H9 (cell line): ENCODE measurements at regions not wholly inside any gene's neighbourhood (a gene's known extent, or its start where the extent isn't known, plus 50 kb on each side); places are given as distances from the start of the nearest gene placed in this dataset.

Experiments used
- DNase-seq: peaks from one replicate; pipeline ENCODE4 v3.0.0-alpha.2; 2017
- H2AFZ ChIP-seq: one replicate; pipeline ENCODE4 v1.6.1; 2013; ENCODE audit warnings: mild to moderate bottlenecking, low read length, control low read depth, moderate library complexity
- H2AK5ac ChIP-seq: 2 replicates; pipeline ENCODE4 v1.6.1; 2013; ENCODE audit warnings: low read length, control low read depth, mixed read lengths; ENCODE audit not compliant: insufficient read length
- H2BK120ac ChIP-seq: one replicate; pipeline ENCODE4 v1.6.1; 2013; ENCODE audit warnings: low read depth, mild to moderate bottlenecking, low read length, control low read depth, inconsistent platforms; ENCODE audit not compliant: poor library complexity, severe bottlenecking
- H2BK12ac ChIP-seq: 2 replicates; pipeline ENCODE4 v1.6.1; 2013; ENCODE audit warnings: low read length, control low read depth, mixed read lengths, low read depth; ENCODE audit not compliant: insufficient read length
- H2BK15ac ChIP-seq: 2 replicates; pipeline ENCODE4 v1.6.1; 2013; ENCODE audit warnings: low read depth, low read length, control low read depth
- H2BK20ac ChIP-seq: one replicate; pipeline ENCODE4 v1.6.1; 2013; ENCODE audit warnings: low read depth, mild to moderate bottlenecking, low read length, control low read depth, inconsistent platforms; ENCODE audit not compliant: poor library complexity, severe bottlenecking
- H2BK5ac ChIP-seq: 2 replicates; pipeline ENCODE4 v1.6.1; 2013; ENCODE audit warnings: low read length, control low read depth, mixed read lengths; ENCODE audit not compliant: insufficient read length
- H3K14ac ChIP-seq: 2 replicates; pipeline ENCODE4 v1.6.1; 2013; ENCODE audit warnings: low read length, control low read depth; ENCODE audit not compliant: insufficient read depth
- H3K18ac ChIP-seq: 2 replicates; pipeline ENCODE4 v1.6.1; 2013; ENCODE audit warnings: low read depth, mild to moderate bottlenecking, mixed read lengths, low read length, control low read depth; ENCODE audit not compliant: insufficient read length
- H3K23ac ChIP-seq: 2 replicates; pipeline ENCODE4 v1.6.1; 2013; ENCODE audit warnings: low read length, control low read depth, mixed read lengths, low read depth; ENCODE audit not compliant: insufficient read length
- H3K23me2 ChIP-seq: 2 replicates; pipeline ENCODE4 v1.6.1; 2013; ENCODE audit warnings: low read depth, mild to moderate bottlenecking, mixed read lengths, low read length, control low read depth; ENCODE audit not compliant: insufficient read length, poor library complexity, severe bottlenecking
- H3K27ac ChIP-seq: 2 replicates; pipeline ENCODE4 v1.5.1; 2013; ENCODE audit warnings: low read length, control low read depth, mixed read lengths, low read depth; ENCODE audit not compliant: insufficient read length
- H3K27me3 ChIP-seq: 2 replicates; pipeline ENCODE4 v1.6.1; 2013; ENCODE audit warnings: low read length, control low read depth, inconsistent platforms; ENCODE audit not compliant: insufficient read depth
- H3K4ac ChIP-seq: 2 replicates; pipeline ENCODE4 v1.6.1; 2013; ENCODE audit warnings: low read depth, mild to moderate bottlenecking, control low read depth, inconsistent platforms, low read length, moderate library complexity
- H3K4me1 ChIP-seq: 2 replicates; pipeline ENCODE4 v1.6.1; 2013; ENCODE audit warnings: low read length, control low read depth, inconsistent platforms; ENCODE audit not compliant: insufficient read depth
- H3K4me2 ChIP-seq: 2 replicates; pipeline ENCODE4 v1.6.1; 2013; ENCODE audit warnings: low read length, control low read depth, mixed read lengths; ENCODE audit not compliant: insufficient read length, insufficient read depth
- H3K56ac ChIP-seq: 2 replicates; pipeline ENCODE4 v1.6.1; 2013; ENCODE audit warnings: low read depth, mild to moderate bottlenecking, mixed read lengths, low read length, control low read depth; ENCODE audit not compliant: insufficient read length
- H3K79me1 ChIP-seq: 2 replicates; pipeline ENCODE4 v1.6.1; 2013; ENCODE audit warnings: low read depth, mild to moderate bottlenecking, moderate library complexity, low read length, control low read depth, inconsistent platforms; ENCODE audit not compliant: insufficient read depth, poor library complexity, severe bottlenecking
- H3K79me2 ChIP-seq: 2 replicates; pipeline ENCODE4 v1.6.1; 2013; ENCODE audit warnings: low read length, control low read depth, inconsistent platforms; ENCODE audit not compliant: insufficient read depth
- H3K9ac ChIP-seq: 2 replicates; pipeline ENCODE4 v1.6.1; 2013; ENCODE audit warnings: low read length, control low read depth, mixed read lengths; ENCODE audit not compliant: insufficient read length; ENCODE audit errors: extremely low read depth
- H3K9me3 ChIP-seq: one replicate; pipeline ENCODE4 v1.6.1; 2013; ENCODE audit warnings: low read depth, low read length, inconsistent platforms; ENCODE audit not compliant: control insufficient read depth
- H3T11ph ChIP-seq: one replicate; pipeline ENCODE4 v1.6.1; 2013; ENCODE audit warnings: mild to moderate bottlenecking, low read length, control low read depth, inconsistent platforms
- H4K20me1 ChIP-seq: one replicate; pipeline ENCODE4 v1.6.1; 2013; ENCODE audit not compliant: control insufficient read depth, insufficient read length, insufficient read depth
- H4K5ac ChIP-seq: 2 replicates; pipeline ENCODE4 v1.6.1; 2013; ENCODE audit warnings: low read depth, mild to moderate bottlenecking, mixed read lengths, low read length, control low read depth; ENCODE audit not compliant: insufficient read length
- H4K8ac ChIP-seq: replicated peaks from 2 replicates; pipeline ENCODE4 v1.6.1; 2013; ENCODE audit warnings: low read length, control low read depth, mixed read lengths, low read depth; ENCODE audit not compliant: insufficient read length
- H4K91ac ChIP-seq: 2 replicates; pipeline ENCODE4 v1.6.1; 2013; ENCODE audit warnings: low read depth, mild to moderate bottlenecking, moderate library complexity, mixed read lengths, low read length, control low read depth; ENCODE audit not compliant: insufficient read length
- H3K27ac Mint-ChIP-seq, 3 experiments: 2 replicates in 2 of 3; 3 replicates in 1 of 3; pipeline ENCODE4 v1.8.0; 2020 to 2021; ENCODE audit warnings: mixed read lengths in 3 of 3, mild to moderate bottlenecking in 1 of 3, moderate library complexity in 1 of 3
- H3K27me3 Mint-ChIP-seq: 2 replicates; pipeline ENCODE4 v1.8.0; 2021; ENCODE audit warnings: low read depth, mild to moderate bottlenecking, moderate library complexity, mixed read lengths
- H3K36me3 Mint-ChIP-seq, 3 experiments: 2 replicates in 2 of 3; 3 replicates in 1 of 3; pipeline ENCODE4 v1.8.0; 2020 to 2021; ENCODE audit warnings: low read depth in 3 of 3, mixed read lengths in 3 of 3; ENCODE audit not compliant: insufficient read depth in 1 of 3
- H3K4me1 Mint-ChIP-seq, 2 experiments: 2 replicates each; pipeline ENCODE4 v1.8.0; 2020; ENCODE audit warnings: mixed read lengths in 2 of 2
- H3K4me3 Mint-ChIP-seq, 2 experiments: 2 replicates in 1 of 2; 3 replicates in 1 of 2; pipeline ENCODE4 v1.8.0; 2020 to 2021; ENCODE audit warnings: mild to moderate bottlenecking in 2 of 2, mixed read lengths in 2 of 2, moderate library complexity in 1 of 2
- H3K9me3 Mint-ChIP-seq, 2 experiments: 2 replicates in 1 of 2; 3 replicates in 1 of 2; pipeline ENCODE4 v1.8.0; 2020; ENCODE audit warnings: mild to moderate bottlenecking in 2 of 2, mixed read lengths in 2 of 2, moderate library complexity in 1 of 2
- CTCF ChIP-seq: fragments of 200-600 bp; sonication (generic); conservative IDR thresholded peaks from 3 replicates; pipeline ENCODE4 v1.8.0; 2021; ENCODE audit warnings: antibody characterized with exemption, mild to moderate bottlenecking
- WGBS: extraction: QIAGEN DNeasy Blood & Tissue Kit; methylation state at CpG from one replicate; pipeline ENCODE4 v1.1.7; 2013; ENCODE audit warnings: missing lambda C conversion rate, low lambda C conversion rate, mixed read lengths; ENCODE audit not compliant: insufficient read length; ENCODE audit errors: extremely low coverage; 5-methylcytosine and 5-hydroxymethylcytosine counted together

- Histone ChIP-seq H3K14ac (no peak overlapping the region), H3K9me3 (no peaks in the 10 kb centered on the region), H2BK120ac (no peak overlapping the region), H3K4me2 (no peak overlapping the region), H3K79me1 (no peaks in the 10 kb centered on the region), H3K23ac (no peak overlapping the region), H3K4me1 (no peaks in the 10 kb centered on the region), H3K79me2 (no peaks in the 10 kb centered on the region), H3K4ac (no peak overlapping the region), H4K8ac (no peak overlapping the region), H2AFZ (no peak overlapping the region), H3K18ac (no peak overlapping the region), H3T11ph (no peak overlapping the region), H3K56ac (no peak overlapping the region), H2BK15ac (no peak overlapping the region), H2BK12ac (no peak overlapping the region), H3K9ac (no peak overlapping the region), H3K23me2 (no peaks in the 10 kb centered on the region), H4K91ac (no peak overlapping the region), H4K20me1 (no peaks in the 10 kb centered on the region), H2AK5ac (no peak overlapping the region), H4K5ac (no peak overlapping the region), H3K27ac (no peak overlapping the region), H3K27me3 (no peaks in the 10 kb centered on the region), H2BK5ac (no peak overlapping the region), H2BK20ac (no peak overlapping the region)
- WGBS, result no CpG with 5 or more reads among the region's 2 CpGs
- peaks cover 6 to 7% of the 10 kb centered on the region in 2 experiments; a peak in 4 of 5 replicates for H3K9me3 Mint-ChIP-seq
- H3K36me3 Mint-ChIP-seq, result peaks cover 0 to 6% (median 4%) of the 10 kb centered on the region in 3 experiments; a peak in 5 of 7 replicates
- no peaks in the 10 kb centered on the region for H3K27me3 Mint-ChIP-seq
- H3K27ac Mint-ChIP-seq, result no peak overlapping the region
- peaks cover 7 to 8% of the 10 kb centered on the region in 2 experiments for H3K4me1 Mint-ChIP-seq
- no peak for DNase-seq
- H3K4me3 Mint-ChIP-seq, result no peak overlapping the region
- TF ChIP-seq CTCF, result no peak
Measured at GRCh38 chr9:15361737-15362136, 54.7 kb upstream of the TTC39B start.
